ENCODE measurements at regions not wholly inside any gene's neighbourhood (a gene's known extent, or its start where the extent isn't known, plus 50 kb on each side); places are given as distances from the start of the nearest gene placed in this dataset.

- TF ChIP-seq EZH2 (IDR thresholded peaks at IDR 0.05; ENCODE audit: insufficient read depth, poor library complexity, severe bottlenecking) (no peak), EZH2phosphoT487 (IDR thresholded peaks at IDR 0.05; ENCODE audit: insufficient read depth, low read depth) (no peak)
Measured at GRCh38 chr4:133450813-133451212, 301.7 kb downstream of the PCDH10 start.

All from GM23248 (cell line).